ENCODE measurements at regions not wholly inside any gene's neighbourhood (a gene's known extent, or its start where the extent isn't known, plus 50 kb on each side); places are given as distances from the start of the nearest gene placed in this dataset.

DNA sequence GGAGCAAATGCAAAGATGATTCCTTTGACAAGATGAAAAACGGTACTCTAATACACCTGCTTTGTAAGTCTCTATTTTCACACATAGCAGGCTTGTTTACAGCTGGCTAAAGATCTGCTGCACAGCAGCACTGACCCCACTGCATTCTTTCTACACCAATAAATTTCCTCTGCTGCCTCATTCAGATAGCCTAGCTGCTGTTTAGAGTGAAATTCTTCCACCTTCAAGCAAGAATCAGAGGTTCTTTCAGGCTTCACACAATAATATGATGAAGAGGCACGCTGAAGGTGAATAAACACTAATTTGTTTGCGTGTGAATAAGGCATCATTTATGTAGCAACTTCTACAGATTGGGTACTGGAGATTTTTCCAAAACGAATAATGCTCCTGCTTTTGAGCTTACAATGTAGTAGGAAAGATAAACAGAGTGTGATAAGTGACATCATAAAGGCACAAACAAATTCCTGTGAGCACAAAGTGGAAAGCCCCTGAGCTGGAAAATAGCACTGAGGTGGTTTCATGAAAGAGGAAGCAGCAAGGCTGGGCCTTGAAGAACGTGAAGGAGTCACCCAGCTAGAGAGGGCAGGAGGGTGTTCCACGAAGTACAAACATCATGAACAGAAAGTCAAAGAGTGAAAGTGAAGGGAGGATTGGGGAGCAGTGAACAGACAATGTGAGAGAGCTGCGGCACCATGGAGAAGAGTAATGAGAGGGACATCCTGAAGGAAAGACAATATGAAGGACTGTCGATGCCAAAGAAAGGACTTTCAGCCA is 543.4 kb downstream of the CD83 start:
- peak in 1 of 2 donors; percentile 4 for DNase-seq (ENCODE audit: low read depth in 2 of 2)

- DNase-seq (ENCODE audit: low read depth in 2 of 2) = no peak
These were observed 544.1 kb downstream of the CD83 start for GRCh38 chr6:14661691-14662090.

DNA sequence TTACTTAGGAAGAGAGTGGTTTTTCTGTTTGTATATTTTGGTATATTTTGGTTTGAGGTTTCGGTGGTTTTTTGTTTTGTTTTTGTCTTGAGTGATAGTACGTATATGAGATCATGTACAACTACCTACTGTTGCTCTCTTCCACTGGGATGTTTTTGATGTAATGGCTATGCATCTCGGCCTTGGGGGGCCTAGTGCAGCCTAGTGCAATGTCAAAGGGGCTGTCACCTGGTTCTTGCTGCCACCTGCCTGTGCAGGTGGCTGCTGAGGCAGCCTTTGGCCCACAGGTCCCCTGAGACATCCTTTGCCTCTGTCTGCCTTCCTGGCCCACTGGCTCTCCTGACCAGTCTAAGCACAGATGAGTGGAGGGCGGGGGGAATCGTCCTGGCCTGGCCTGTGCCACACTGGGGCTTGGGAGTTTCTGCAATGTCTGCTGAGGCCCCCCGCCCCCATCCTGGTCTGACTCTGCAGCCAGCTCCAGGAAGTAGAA is 546.6 kb downstream of the CD83 start:
- no peak for DNase-seq (ENCODE audit: low read depth in 2 of 2)

DNA sequence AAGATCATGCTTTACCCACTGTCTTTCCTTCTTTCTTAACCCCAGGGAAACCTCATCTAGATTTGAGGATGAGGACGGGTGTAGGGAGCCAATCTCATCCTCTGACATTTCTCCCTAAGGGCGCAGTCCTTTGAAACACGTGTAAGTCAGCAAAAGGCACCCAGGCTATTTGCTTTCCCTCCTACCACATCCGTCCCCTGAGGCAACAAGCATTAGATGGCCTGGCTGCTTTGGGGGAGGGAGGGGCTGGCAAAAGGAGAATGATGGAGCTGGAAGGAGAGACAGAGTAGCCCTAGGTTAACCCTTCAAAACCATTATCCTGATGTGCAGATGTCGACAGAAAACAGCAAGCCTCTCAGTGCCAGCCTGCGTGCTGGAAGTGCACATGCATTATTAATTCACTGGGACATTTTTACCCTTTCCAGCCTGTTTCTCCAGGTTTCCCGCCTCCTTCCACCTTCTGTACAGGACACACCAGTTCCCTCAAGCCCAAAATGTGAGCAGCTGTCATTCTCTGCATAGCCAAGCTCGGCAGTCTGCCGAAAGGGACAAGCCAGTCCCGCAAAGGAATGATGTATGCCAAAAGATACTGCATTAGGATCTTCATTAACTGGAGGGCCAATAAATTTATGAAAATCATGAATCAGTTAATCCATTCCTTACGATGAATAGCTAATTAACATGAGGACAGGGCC is 547.2 kb downstream of the CD83 start:
- DNase-seq (ENCODE audit: low read depth in 2 of 2) = no peak

GRCh38 chr6:14665827-14666724 is 548.5 kb downstream of the CD83 start:
- no peak for DNase-seq (ENCODE audit: low read depth in 2 of 2)

GRCh38 chr6:14670806-14671205 is 553.2 kb downstream of the CD83 start:
- no peak for DNase-seq (ENCODE audit: low read depth in 2 of 2)

GRCh38 chr6:14671261-14671681 is 553.7 kb downstream of the CD83 start:
- DNase-seq (ENCODE audit: low read depth in 2 of 2) = no peak

- DNase-seq (ENCODE audit: low read depth in 2 of 2) = no peak
These were observed 554.4 kb downstream of the CD83 start for GRCh38 chr6:14671937-14672336.

- no peak for DNase-seq (ENCODE audit: low read depth in 2 of 2)
These were observed 555.6 kb downstream of the CD83 start for GRCh38 chr6:14673201-14673600.

- DNase-seq (ENCODE audit: low read depth in 2 of 2) = no peak
These were observed 556.9 kb downstream of the CD83 start for GRCh38 chr6:14674458-14674857.

- no peak for DNase-seq (ENCODE audit: low read depth in 2 of 2)
These were observed 557.5 kb downstream of the CD83 start for GRCh38 chr6:14674867-14675648.

GRCh38 chr6:14676064-14676463 is 558.5 kb downstream of the CD83 start:
- DNase-seq (ENCODE audit: low read depth in 2 of 2) = no peak

DNA sequence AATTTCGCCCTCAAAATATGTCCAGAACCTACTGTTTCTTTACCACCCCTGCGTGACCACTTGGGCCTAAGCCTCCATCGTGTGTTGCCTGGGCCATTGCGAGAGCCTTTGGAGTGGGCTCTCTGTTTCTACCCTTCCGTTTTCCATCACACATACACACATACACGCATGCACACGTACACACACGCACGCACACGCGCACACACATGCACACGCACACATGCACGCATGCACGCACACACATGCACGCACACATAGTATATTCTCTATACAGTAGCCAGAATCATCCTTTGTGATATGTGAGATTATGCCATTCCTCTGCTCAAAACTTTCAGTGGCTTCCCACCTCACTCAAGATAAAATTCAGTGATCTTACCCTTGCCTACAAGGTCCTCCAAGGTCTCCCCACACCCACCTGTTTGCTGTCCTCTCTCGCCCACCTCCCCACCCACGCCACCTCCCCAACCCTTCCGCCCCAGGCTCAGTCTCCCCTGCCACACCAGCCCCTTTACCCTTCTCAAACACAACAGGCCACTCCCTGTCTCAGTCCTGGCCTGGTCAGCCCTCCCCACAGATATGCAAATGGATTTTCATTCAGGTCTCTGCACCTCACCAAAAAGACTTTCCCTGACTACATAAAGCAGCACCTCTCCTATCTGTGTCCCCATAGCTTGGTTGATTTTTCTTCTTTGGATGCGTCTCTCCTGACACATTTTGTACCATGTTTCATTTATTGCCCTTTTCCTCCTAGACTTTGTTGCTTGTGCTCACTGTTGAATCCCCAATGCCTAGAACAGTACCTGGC is 559.6 kb downstream of the CD83 start:
- no peak for DNase-seq (ENCODE audit: low read depth in 2 of 2)

DNA sequence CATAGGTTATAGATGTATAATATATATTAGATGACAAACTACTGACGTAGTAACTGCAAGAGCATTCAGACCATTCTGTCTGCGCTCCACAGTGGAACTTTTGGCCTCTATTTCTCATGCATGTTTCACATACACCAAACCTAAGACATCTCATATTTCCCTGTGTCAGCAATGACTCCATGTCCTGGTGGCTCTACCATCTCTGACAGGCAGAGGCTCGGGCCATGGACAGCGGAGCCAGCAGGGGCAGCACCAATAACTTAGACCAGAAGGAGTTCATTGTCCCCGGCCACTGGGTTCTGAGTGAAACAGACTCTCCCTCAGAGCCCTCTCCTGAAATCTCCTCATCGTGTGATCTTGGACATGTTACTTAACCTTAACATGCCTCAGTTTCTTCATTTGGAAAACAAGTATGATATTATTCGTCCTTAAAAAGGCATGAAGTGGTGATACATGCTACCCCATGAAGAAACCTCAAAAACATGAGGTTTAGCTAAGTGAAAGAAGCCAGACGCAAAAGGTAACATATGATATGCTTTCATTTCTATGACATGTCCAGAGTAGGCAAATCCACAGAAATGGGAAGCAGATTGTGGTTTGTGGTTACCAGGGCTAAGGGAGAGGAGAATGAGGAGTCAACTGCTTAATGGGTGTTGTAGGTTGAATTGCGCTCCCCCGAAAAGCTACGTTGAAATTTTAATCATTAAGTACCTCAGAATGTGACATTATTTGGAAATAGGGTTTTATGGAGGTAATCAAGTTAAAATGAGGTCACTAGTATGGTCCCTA is 564.0 kb upstream of the JARID2 start:
- no peak for DNase-seq (ENCODE audit: low read depth in 2 of 2)

DNA sequence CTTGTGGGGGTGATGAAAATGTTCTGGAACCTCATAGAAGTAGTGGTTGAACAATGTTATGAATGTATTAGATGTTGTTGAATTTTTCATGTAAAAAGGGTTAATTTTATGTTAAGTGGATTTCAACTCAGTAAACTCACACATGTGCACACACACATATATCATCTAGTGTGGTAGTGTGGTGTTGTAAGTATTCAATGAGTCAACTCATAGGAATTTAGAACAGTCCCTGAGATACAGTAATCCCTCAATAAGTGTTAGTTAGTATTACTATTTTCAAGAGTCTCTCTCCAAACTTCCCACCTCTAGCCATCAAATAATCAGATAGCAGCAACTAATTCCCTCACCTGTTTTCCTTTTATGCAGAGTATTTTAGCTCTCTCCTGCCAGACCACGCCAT is 563.1 kb upstream of the JARID2 start:
- no peak for DNase-seq (ENCODE audit: low read depth in 2 of 2)

GRCh38 chr6:14689639-14690038 is 556.2 kb upstream of the JARID2 start:
- no peak for DNase-seq (ENCODE audit: low read depth in 2 of 2)

DNA sequence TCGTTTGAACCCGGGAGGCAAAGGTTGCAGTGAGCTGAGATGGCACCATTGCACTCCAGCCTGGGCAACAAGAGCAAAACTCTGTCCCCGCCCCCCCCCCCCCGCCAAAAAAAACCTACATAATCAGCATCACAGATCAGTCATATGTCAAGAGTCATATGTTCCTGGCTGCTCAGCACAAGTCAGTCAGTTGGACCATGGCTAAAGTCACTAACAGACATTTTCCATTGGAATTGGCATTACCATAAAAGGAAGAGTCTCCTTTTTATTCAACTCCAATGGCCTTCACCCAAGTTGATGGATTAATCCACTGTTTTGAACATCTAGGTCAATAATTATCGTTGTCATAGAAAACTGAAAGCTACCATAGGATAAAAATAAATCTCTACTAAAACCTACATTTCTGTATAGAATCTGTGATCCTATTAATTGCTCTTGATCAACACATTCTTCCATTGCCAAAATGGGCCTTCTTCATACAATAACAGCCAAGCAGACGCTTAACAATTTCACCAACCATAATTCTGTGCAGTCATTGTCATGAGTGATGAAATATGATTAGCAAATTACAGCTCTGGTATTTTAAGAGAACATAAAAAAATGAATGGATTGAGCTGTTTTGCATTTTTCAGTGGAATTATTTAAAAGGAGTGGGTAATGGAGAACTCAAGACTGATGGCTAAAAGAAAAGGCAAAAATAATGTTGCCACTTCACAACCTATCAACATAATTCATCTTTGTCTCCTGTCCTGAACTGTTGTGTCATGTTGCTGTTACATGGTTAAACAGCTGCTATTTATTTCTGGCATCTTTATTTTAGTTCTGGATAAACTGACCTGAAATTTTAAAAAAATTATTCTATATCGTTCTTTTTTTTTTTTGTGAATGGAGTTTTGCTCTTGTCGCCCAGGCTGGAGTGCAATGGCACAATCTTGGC is 555.5 kb upstream of the JARID2 start:
- no peak for DNase-seq (ENCODE audit: low read depth in 2 of 2)

DNA sequence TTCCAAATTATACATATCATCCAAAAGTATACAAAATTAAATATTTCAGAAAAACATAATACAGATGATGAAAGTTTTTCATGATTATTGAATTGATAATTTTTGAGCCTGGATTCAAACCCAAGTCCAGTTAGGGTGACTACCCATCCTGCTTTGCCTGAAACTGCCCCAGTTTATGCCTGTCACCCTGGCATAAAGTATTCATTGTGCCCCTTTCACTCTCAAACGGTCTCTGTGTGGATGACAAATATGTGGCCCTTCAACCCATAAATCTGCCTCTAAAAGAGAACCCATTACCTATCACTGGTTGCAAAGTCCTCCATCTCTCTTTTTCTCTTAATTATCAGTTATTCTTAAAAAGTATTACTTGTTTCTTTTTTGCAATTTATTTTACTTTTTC is 553.7 kb upstream of the JARID2 start:
- no peak for DNase-seq (ENCODE audit: low read depth in 2 of 2)

Measured in stimulated activated CD8-positive, alpha-beta memory T cell treated with anti-CD3 and anti-CD28 coated beads, Interleukin-2, amount 100 ng/mL, for 1 hour (primary cell).